Neural progenitor cell (in vitro differentiated cells): ENCODE measurements at regions not wholly inside any gene's neighbourhood (a gene's known extent, or its start where the extent isn't known, plus 50 kb on each side); places are given as distances from the start of the nearest gene placed in this dataset.

Experiments
- DNase-seq: peaks from one replicate; pipeline ENCODE4 v3.0.0-alpha.2; 2016; ENCODE audit warnings: low spot score
- H2AFZ ChIP-seq: fragments of 200-600 bp; sonication (generic); replicated peaks from 2 replicates; pipeline ENCODE4 v1.6.1; 2016; ENCODE audit warnings: antibody characterized with exemption
- H3F3A ChIP-seq: fragments of 200-600 bp; sonication (generic); 2 replicates; pipeline ENCODE4 v1.6.1; 2016; ENCODE audit warnings: antibody characterized with exemption, low read depth
- H3K27ac ChIP-seq: fragments of 200-600 bp; sonication (generic); 2 replicates; pipeline ENCODE4 v1.5.1; 2016; ENCODE audit warnings: mild to moderate bottlenecking
- H3K27me3 ChIP-seq: fragments of 200-600 bp; sonication (generic); 2 replicates; pipeline ENCODE4 v1.6.1; 2016; ENCODE audit warnings: mild to moderate bottlenecking, moderate library complexity
- H3K36me3 ChIP-seq: fragments of 200-600 bp; sonication (generic); 2 replicates; pipeline ENCODE4 v1.5.1; 2016
- H3K4me1 ChIP-seq: fragments of 200-600 bp; sonication (generic); 2 replicates; pipeline ENCODE4 v1.6.1; 2016; ENCODE audit warnings: mixed run types
- H3K4me2 ChIP-seq: fragments of 200-600 bp; sonication (generic); 2 replicates; pipeline ENCODE4 v1.6.1; 2016
- H3K4me3 ChIP-seq: fragments of 200-600 bp; sonication (generic); 2 replicates; pipeline ENCODE4 v1.5.1; 2016
- H3K79me2 ChIP-seq: fragments of 200-600 bp; sonication (generic); 2 replicates; pipeline ENCODE4 v1.6.1; 2016; ENCODE audit warnings: low read depth
- H3K9ac ChIP-seq: fragments of 200-600 bp; sonication (generic); 2 replicates; pipeline ENCODE4 v1.6.1; 2016
- H3K9me3 ChIP-seq: fragments of 200-600 bp; sonication (generic); 2 replicates; pipeline ENCODE4 v1.5.1; 2016; ENCODE audit warnings: low read depth
- H4K20me1 ChIP-seq: fragments of 200-600 bp; sonication (generic); 2 replicates; pipeline ENCODE4 v1.6.1; 2016; ENCODE audit warnings: low read depth
- H3K27ac Mint-ChIP-seq: 3 replicates; pipeline ENCODE4 v1.8.0; 2021; ENCODE audit warnings: mixed read lengths
- H3K27me3 Mint-ChIP-seq: 2 replicates; pipeline ENCODE4 v1.8.0; 2022; ENCODE audit warnings: low read depth, mild to moderate bottlenecking, inconsistent platforms, moderate library complexity, mixed read lengths; ENCODE audit not compliant: insufficient read depth
- H3K36me3 Mint-ChIP-seq: 3 replicates; pipeline ENCODE4 v1.8.0; 2021; ENCODE audit warnings: mixed read lengths
- H3K4me1 Mint-ChIP-seq: 3 replicates; pipeline ENCODE4 v1.8.0; 2021; ENCODE audit warnings: mixed read lengths
- H3K4me3 Mint-ChIP-seq: 3 replicates; pipeline ENCODE4 v1.8.0; 2021; ENCODE audit warnings: mild to moderate bottlenecking, moderate library complexity, mixed read lengths
- H3K9me3 Mint-ChIP-seq: 3 replicates; pipeline ENCODE4 v1.8.0; 2020; ENCODE audit warnings: mixed read lengths
- EZH2 ChIP-seq: fragments of 200-600 bp; sonication (generic); IDR thresholded peaks from 2 replicates; pipeline ENCODE4 v1.6.1; 2017; ENCODE audit warnings: antibody characterized with exemption, mild to moderate bottlenecking, moderate library complexity
- EZH2phosphoT487 ChIP-seq: fragments of 200-600 bp; sonication (generic); IDR thresholded peaks from 2 replicates; pipeline ENCODE4 v1.6.1; 2017; ENCODE audit warnings: antibody characterized with exemption
- TF ChIP-seq, protein P1 (sequence below): fragments of 200-600 bp; sonication (generic); IDR thresholded peaks from 2 replicates; pipeline ENCODE4 v1.5.1; 2017; ENCODE audit warnings: antibody characterized with exemption, mild to moderate bottlenecking

DNA sequence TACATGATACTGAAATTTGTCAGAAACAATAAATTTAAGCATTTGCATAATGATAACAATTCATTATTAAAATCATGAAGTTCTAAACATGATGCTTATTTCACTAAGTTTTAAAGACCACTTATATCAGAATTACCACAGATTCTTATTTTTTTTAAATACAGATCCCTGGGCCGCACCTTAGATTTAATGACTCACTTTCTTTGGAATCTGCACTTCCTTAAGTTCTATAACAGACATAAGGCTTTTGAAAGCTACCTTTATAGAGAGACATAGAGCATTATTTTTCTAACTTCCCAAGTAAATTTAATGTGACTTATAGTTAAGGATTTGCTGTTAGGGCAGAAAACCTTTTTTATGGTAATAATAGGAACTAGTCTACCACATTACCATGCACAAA, 214.9 kb downstream of the IPMK start:
- H3K4me1 ChIP-seq, result peaks cover 19% of the 10 kb centered on the region
- H3K27me3 ChIP-seq, result no peaks in the 10 kb centered on the region
- H3K79me2 ChIP-seq, result no peaks in the 10 kb centered on the region
- H3K4me2 ChIP-seq, result no peak overlapping the region
- no peak for DNase-seq
- no peak for TF ChIP-seq EZH2phosphoT487
- no peak for TF ChIP-seq EZH2
- TF ChIP-seq, protein P1, sequence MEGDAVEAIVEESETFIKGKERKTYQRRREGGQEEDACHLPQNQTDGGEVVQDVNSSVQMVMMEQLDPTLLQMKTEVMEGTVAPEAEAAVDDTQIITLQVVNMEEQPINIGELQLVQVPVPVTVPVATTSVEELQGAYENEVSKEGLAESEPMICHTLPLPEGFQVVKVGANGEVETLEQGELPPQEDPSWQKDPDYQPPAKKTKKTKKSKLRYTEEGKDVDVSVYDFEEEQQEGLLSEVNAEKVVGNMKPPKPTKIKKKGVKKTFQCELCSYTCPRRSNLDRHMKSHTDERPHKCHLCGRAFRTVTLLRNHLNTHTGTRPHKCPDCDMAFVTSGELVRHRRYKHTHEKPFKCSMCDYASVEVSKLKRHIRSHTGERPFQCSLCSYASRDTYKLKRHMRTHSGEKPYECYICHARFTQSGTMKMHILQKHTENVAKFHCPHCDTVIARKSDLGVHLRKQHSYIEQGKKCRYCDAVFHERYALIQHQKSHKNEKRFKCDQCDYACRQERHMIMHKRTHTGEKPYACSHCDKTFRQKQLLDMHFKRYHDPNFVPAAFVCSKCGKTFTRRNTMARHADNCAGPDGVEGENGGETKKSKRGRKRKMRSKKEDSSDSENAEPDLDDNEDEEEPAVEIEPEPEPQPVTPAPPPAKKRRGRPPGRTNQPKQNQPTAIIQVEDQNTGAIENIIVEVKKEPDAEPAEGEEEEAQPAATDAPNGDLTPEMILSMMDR, result no peak
- H3K4me1 Mint-ChIP-seq, result peaks cover 5% of the 10 kb centered on the region
- H3K36me3 ChIP-seq, result no peaks in the 10 kb centered on the region
- no peaks in the 10 kb centered on the region for H3K9me3 ChIP-seq
- H3K9ac ChIP-seq, result no peak overlapping the region
- no peaks in the 10 kb centered on the region for H3K27me3 Mint-ChIP-seq
- no peaks in the 10 kb centered on the region for H3K9me3 Mint-ChIP-seq
- H2AFZ ChIP-seq, result no peak overlapping the region
- no peak overlapping the region for H3K4me3 ChIP-seq
- H3K27ac Mint-ChIP-seq, result no peak overlapping the region
- H3K27ac ChIP-seq, result no peak overlapping the region
- no peaks in the 10 kb centered on the region for H3K36me3 Mint-ChIP-seq
- H4K20me1 ChIP-seq, result no peaks in the 10 kb centered on the region
- no peaks in the 10 kb centered on the region for H3F3A ChIP-seq
- H3K4me3 Mint-ChIP-seq, result no peak overlapping the region

GRCh38 chr10:58050575-58050974, 217.1 kb downstream of the IPMK start:
- no peaks in the 10 kb centered on the region for H4K20me1 ChIP-seq
- H3K27ac ChIP-seq, result no peak overlapping the region
- no peak overlapping the region for H2AFZ ChIP-seq
- H3K27me3 Mint-ChIP-seq, result no peaks in the 10 kb centered on the region
- H3K9ac ChIP-seq, result no peak overlapping the region
- no peak overlapping the region for H3K27ac Mint-ChIP-seq
- no peaks in the 10 kb centered on the region for H3K9me3 Mint-ChIP-seq
- H3K36me3 Mint-ChIP-seq, result no peaks in the 10 kb centered on the region
- no peaks in the 10 kb centered on the region for H3K9me3 ChIP-seq
- no peak for TF ChIP-seq EZH2
- TF ChIP-seq EZH2phosphoT487, result no peak
- TF ChIP-seq, protein P1, result no peak
- H3K27me3 ChIP-seq, result no peaks in the 10 kb centered on the region
- no peak overlapping the region for H3K4me3 Mint-ChIP-seq
- no peaks in the 10 kb centered on the region for H3K36me3 ChIP-seq
- DNase-seq, result no peak
- no peaks in the 10 kb centered on the region for H3K79me2 ChIP-seq
- no peaks in the 10 kb centered on the region for H3F3A ChIP-seq
- H3K4me2 ChIP-seq, result no peak overlapping the region
- peaks cover 19% of the 10 kb centered on the region for H3K4me1 ChIP-seq
- H3K4me1 Mint-ChIP-seq, result peaks cover 5% of the 10 kb centered on the region
- no peak overlapping the region for H3K4me3 ChIP-seq

GRCh38 chr10:58048936-58049335, 218.8 kb downstream of the IPMK start:
- H4K20me1 ChIP-seq, result no peaks in the 10 kb centered on the region
- H3K27ac Mint-ChIP-seq, result no peak overlapping the region
- H3K79me2 ChIP-seq, result no peaks in the 10 kb centered on the region
- H3K36me3 ChIP-seq, result no peaks in the 10 kb centered on the region
- peaks cover 19% of the 10 kb centered on the region for H3K4me1 ChIP-seq
- H3K27me3 ChIP-seq, result no peaks in the 10 kb centered on the region
- no peak overlapping the region for H3K4me3 ChIP-seq
- no peak for DNase-seq
- H3F3A ChIP-seq, result no peaks in the 10 kb centered on the region
- H2AFZ ChIP-seq, result no peak overlapping the region
- H3K27ac ChIP-seq, result no peak overlapping the region
- H3K4me3 Mint-ChIP-seq, result no peak overlapping the region
- H3K4me2 ChIP-seq, result no peak overlapping the region
- H3K27me3 Mint-ChIP-seq, result no peaks in the 10 kb centered on the region
- H3K4me1 Mint-ChIP-seq, result peaks cover 5% of the 10 kb centered on the region
- H3K9me3 ChIP-seq, result no peaks in the 10 kb centered on the region
- no peak overlapping the region for H3K9ac ChIP-seq
- TF ChIP-seq EZH2phosphoT487 (no peak), EZH2 (no peak)
- TF ChIP-seq, protein P1, result no peak
- H3K36me3 Mint-ChIP-seq, result no peaks in the 10 kb centered on the region
- H3K9me3 Mint-ChIP-seq, result no peaks in the 10 kb centered on the region

- Histone ChIP-seq H3K36me3 (no peaks in the 10 kb centered on the region), H3K4me1 (no peaks in the 10 kb centered on the region), H3K27ac (no peak overlapping the region), H3K27me3 (no peaks in the 10 kb centered on the region), H2AFZ (no peak overlapping the region), H3K4me3 (no peak overlapping the region), H3K79me2 (no peaks in the 10 kb centered on the region), H3K9ac (no peak overlapping the region), H3K4me2 (no peak overlapping the region), H4K20me1 (no peaks in the 10 kb centered on the region), H3K9me3 (no peaks in the 10 kb centered on the region), H3F3A (no peaks in the 10 kb centered on the region)
- Mint-ChIP-seq H3K4me1 (no peaks in the 10 kb centered on the region), H3K27me3 (peaks cover 3% of the 10 kb centered on the region), H3K27ac (no peak overlapping the region), H3K4me3 (no peak overlapping the region), H3K36me3 (no peaks in the 10 kb centered on the region), H3K9me3 (peaks cover 3% of the 10 kb centered on the region)
- DNase-seq, result no peak
- TF ChIP-seq EZH2 (no peak), EZH2phosphoT487 (no peak)
- TF ChIP-seq, protein P1, result no peak
These were observed 223.6 kb downstream of the IPMK start for GRCh38 chr10:58044072-58044471.
